ENCODE measurements at regions not wholly inside any gene's neighbourhood (a gene's known extent, or its start where the extent isn't known, plus 50 kb on each side); places are given as distances from the start of the nearest gene placed in this dataset.

DNA sequence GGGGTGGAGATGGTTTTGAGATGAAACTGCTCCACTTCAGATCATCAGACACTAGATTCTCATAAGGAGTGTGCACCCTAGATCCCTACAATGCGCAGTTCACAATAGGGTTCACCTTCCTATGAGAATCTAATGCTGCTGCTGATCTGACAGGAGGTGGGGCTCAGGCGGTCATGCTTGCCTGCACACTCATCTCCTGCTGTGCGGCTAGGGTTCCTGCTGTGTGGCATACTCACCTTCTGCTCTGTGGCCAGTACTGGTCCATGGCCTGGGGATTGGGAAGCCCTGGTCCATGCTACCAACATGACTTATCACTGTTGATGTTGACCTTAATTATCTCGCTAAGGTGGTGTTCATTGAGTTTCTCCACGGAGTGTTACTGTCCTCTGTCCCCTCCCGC is 144.5 kb downstream of the NAV1 start:
- H3K4me3 ChIP-seq (ENCODE audit: control insufficient read depth, low read depth, low read length), result no peak overlapping the region
- no peak for DNase-seq (ENCODE audit: low read depth)
- TF ChIP-seq CTCF (conservative IDR thresholded peaks at IDR 0.05; ENCODE audit: control insufficient read depth, insufficient read depth, low read depth, low read length), result no peak

DNA sequence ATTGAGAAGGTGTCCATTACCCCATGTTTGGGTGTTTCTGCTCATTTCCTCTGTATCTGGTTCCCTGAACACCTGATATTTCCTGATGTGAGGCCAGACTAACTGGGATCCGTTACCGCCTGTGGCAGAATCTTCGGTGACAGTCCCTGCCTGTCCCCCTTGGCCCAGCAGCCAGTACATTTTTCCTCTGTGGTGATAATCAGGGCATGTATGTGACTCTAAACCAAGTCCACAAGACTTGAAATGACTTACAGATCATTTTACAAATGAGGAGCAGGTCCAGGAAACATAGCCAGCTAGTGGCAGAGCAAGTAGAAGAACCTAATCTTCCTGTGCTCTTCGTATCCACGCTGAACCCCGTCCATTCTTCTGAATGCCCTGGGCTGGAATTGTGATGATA is 143.5 kb upstream of the IPO9 start:
- H3K4me3 ChIP-seq (ENCODE audit: control insufficient read depth, low read depth, low read length), result no peak overlapping the region
- no peak for TF ChIP-seq CTCF (conservative IDR thresholded peaks at IDR 0.05; ENCODE audit: control insufficient read depth, insufficient read depth, low read depth, low read length)
- no peak for DNase-seq (ENCODE audit: low read depth)

GRCh38 chr1:201686714-201687455 is 142.1 kb upstream of the IPO9 start:
- no peak for DNase-seq (ENCODE audit: low read depth)
- no peak for TF ChIP-seq CTCF (conservative IDR thresholded peaks at IDR 0.05; ENCODE audit: control insufficient read depth, insufficient read depth, low read depth, low read length)
- no peak overlapping the region for H3K4me3 ChIP-seq (ENCODE audit: control insufficient read depth, low read depth, low read length)

DNA sequence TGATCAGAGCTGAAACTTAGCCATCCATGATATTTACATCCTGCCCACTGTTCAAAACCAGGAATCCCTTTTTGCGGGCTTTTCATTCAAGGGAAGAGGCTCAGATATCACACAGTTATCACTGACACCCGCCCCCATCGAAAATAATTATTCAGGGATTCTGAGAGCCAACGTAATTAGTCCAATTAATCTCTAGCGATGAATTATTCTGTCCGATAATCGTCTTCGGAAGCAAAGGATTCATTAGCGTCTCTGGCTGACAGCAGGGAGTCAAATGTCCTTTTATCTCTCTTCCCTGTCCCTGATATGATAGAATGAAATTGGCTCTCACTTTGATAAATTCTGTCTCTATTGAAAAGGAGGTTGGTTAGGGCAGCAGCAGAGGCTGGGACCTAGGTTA is 140.4 kb upstream of the IPO9 start:
- no peak overlapping the region for H3K4me3 ChIP-seq (ENCODE audit: control insufficient read depth, low read depth, low read length)
- no peak for DNase-seq (ENCODE audit: low read depth)
- no peak for TF ChIP-seq CTCF (conservative IDR thresholded peaks at IDR 0.05; ENCODE audit: control insufficient read depth, insufficient read depth, low read depth, low read length)

DNA sequence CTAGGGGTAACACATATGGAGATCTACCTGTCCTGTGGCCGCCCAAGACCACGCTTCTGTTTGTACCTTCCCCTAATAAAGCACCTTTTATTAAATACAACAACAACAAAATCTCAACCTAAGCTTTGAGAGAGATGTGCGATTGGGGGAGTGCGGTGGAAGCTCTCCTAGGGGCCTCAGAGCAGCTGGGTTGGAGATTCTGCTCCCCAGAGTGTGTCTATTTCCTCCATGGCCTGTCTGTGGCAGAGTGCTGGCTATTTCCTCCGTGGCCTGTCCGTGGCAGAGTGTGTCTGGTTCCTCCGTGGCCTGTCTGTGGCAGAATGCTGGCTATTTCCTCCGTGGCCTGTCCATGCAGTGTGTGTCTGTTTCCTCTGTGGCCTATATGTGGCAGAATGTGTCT is 139.3 kb upstream of the IPO9 start:
- no peak for DNase-seq (ENCODE audit: low read depth)
- no peak for TF ChIP-seq CTCF (conservative IDR thresholded peaks at IDR 0.05; ENCODE audit: control insufficient read depth, insufficient read depth, low read depth, low read length)

GRCh38 chr1:201690528-201690927 is 138.4 kb upstream of the IPO9 start:
- no peak for DNase-seq (ENCODE audit: low read depth)
- TF ChIP-seq CTCF (conservative IDR thresholded peaks at IDR 0.05; ENCODE audit: control insufficient read depth, insufficient read depth, low read depth, low read length), result no peak
- H3K4me3 ChIP-seq (ENCODE audit: control insufficient read depth, low read depth, low read length), result no peak overlapping the region

More for the DNA sequence above, 139.3 kb upstream of the IPO9 start:
- no peak overlapping the region for H3K4me3 ChIP-seq (ENCODE audit: control insufficient read depth, low read depth, low read length)
